ENCODE measurements at regions not wholly inside any gene's neighbourhood (a gene's known extent, or its start where the extent isn't known, plus 50 kb on each side); places are given as distances from the start of the nearest gene placed in this dataset.

DNA sequence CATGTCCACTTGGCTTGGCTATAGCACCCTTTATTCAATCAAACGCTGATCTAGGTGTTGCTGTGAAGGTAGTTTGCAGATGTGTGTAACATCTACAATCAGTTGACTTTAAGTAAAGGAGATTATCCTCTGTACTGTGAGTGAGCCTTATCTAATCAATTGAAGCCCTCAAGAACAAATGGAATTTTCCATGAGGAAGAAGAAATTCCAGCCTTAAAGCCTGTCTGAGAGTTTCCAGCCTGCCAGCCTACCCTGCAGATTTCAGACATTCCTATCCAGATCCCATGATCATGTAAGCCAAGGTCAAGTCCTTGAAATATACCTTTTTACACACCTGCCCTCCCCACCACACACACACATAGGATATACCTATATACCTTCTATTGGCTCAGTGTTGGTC lies 696.7 kb downstream of the MRPL39 start:
- no peak for DNase-seq (ENCODE audit: low spot score)
- ChIA-PET POLR2A (ENCODE audit: low non-redundant PET) (no interaction called here), CTCF (interaction anchor here (0.7 kb wide), 1 partner anchor 1199 kb away, joined by 3 read pairs; no protein-coding TSS in a partner anchor)
- TF ChIP-seq CTCF (conservative IDR thresholded peaks at IDR 0.05; ENCODE audit: low read depth), result no peak
- H3K27ac ChIP-seq, result no peak overlapping the region

DNA sequence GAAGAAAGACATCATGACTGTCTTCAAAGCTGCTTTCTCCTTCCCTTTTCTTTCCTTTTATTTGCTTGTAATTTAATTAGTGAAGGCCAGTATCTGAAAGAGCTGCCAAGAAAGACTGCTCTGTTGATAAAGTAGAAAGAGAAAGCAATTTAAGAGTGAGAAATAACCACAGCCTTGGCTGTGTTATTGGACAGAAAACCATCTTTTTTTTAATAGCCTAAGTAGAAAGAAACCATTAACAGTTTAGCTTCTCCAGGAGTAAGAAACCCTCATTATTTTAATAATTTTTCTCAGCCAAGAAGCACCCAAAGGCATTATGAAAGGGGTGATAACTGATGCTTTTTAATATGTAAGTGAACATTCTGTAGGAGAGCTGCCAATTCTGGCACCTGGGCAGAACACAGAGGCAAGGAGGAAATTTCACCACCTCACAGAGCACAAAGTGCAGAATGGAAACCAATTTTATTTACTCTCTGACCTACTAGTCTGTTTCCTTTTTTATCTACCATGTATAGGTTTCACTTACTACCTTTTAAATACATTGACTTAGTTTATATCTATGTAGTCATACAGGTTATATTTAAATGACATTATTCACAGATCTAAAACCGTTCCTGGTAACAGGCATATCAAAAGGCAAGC lies 703.2 kb downstream of the MRPL39 start:
- TF ChIP-seq CTCF (conservative IDR thresholded peaks at IDR 0.05; ENCODE audit: low read depth), result no peak
- ChIA-PET POLR2A (ENCODE audit: low non-redundant PET) (no interaction called here), CTCF (interaction anchor here (0.7 kb wide), 1 partner anchor 78 kb away, joined by 3 read pairs; no protein-coding TSS in a partner anchor)
- no peak overlapping the region for H3K27ac ChIP-seq
- DNase-seq (ENCODE audit: low spot score), result no peak

GRCh38 chr21:24899138-24899537 lies 708.1 kb downstream of the MRPL39 start:
- CTCF ChIA-PET, result no interaction called here
- no peak for TF ChIP-seq CTCF (conservative IDR thresholded peaks at IDR 0.05; ENCODE audit: low read depth)
- POLR2A ChIA-PET (ENCODE audit: low non-redundant PET), result no interaction called here
- DNase-seq (ENCODE audit: low spot score), result no peak
- H3K27ac ChIP-seq, result no peak overlapping the region

DNA sequence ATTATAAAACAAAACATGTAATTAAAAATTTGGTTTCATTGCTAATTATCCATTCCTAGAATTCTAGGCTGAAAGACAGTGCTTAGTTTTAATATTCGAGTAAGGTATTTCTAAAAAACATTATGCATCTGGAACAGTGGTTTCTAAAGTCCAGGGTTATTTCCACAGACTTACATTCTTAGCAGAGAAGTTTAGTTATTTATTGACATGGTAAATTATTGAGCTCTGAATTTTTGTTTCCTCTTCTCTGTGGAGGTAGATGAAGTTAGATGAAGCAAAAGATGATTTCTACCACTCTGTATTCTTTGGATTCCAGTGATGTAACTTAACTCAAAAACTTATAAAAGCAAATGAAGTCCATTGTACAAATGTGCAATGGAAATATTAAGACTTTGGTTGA lies 709.4 kb downstream of the MRPL39 start:
- no peak for TF ChIP-seq CTCF (conservative IDR thresholded peaks at IDR 0.05; ENCODE audit: low read depth)
- CTCF ChIA-PET, result no interaction called here
- POLR2A ChIA-PET (ENCODE audit: low non-redundant PET), result no interaction called here
- H3K27ac ChIP-seq, result no peak overlapping the region
- DNase-seq (ENCODE audit: low spot score), result no peak

DNA sequence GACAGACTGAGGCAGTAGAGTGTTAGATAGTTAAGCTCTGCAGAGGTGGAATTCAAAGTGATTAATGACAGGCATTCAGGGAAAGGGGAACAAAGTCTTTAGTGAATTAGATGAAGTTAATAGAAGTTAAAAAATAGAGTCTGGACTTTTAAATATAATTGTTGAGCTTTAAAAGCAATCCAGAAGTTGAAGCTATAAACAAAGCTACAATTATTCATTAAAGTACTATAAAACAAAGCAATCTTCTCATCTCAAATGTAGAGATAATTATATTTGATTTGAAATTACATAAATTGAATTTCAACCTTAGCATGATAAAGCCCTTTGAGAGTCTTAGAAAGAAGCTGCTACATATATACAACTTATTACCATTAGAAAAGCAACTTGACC lies 710.6 kb downstream of the MRPL39 start:
- POLR2A ChIA-PET (ENCODE audit: low non-redundant PET), result no interaction called here
- no peak for DNase-seq (ENCODE audit: low spot score)
- TF ChIP-seq CTCF (conservative IDR thresholded peaks at IDR 0.05; ENCODE audit: low read depth), result no peak
- H3K27ac ChIP-seq, result no peak overlapping the region
- CTCF ChIA-PET, result interaction anchor here (0.6 kb wide), 2 partner anchors 143 to 417 kb away, joined by 3 read pairs; no protein-coding TSS in a partner anchor

- no peak overlapping the region for H3K27ac ChIP-seq
- TF ChIP-seq CTCF (conservative IDR thresholded peaks at IDR 0.05; ENCODE audit: low read depth), result peak; percentile 12; the same call in 1 of the 2 replicates
- DNase-seq (ENCODE audit: low spot score), result no peak
- POLR2A ChIA-PET (ENCODE audit: low non-redundant PET), result no interaction called here
- CTCF ChIA-PET, result interaction anchor here (0.6 kb wide), 1 partner anchor 137 kb away, joined by 3 read pairs; no protein-coding TSS in a partner anchor
Observed at GRCh38 chr21:24895885-24896734, 711.2 kb downstream of the MRPL39 start.

Data from RWPE1 (cell line).